ENCODE measurements at regions not wholly inside any gene's neighbourhood (a gene's known extent, or its start where the extent isn't known, plus 50 kb on each side); places are given as distances from the start of the nearest gene placed in this dataset.

- no peak for TF ChIP-seq TMF1 (CRISPR knock-in tag; IDR thresholded peaks at IDR 0.05; ENCODE audit: low read depth)
- TF ChIP-seq CREB3 (CRISPR knock-in tag; IDR thresholded peaks at IDR 0.05), result no peak
- TF ChIP-seq FIP1L1 (IDR thresholded peaks at IDR 0.05; ENCODE audit: borderline replicate concordance, insufficient read depth, low read depth, low read length), result no peak
- no peak for TF ChIP-seq ZNF451 (CRISPR knock-in tag; IDR thresholded peaks at IDR 0.05)
- TF ChIP-seq, protein P1, sequence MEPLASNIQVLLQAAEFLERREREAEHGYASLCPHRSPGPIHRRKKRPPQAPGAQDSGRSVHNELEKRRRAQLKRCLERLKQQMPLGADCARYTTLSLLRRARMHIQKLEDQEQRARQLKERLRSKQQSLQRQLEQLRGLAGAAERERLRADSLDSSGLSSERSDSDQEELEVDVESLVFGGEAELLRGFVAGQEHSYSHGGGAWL (CRISPR knock-in tag; IDR thresholded peaks at IDR 0.05), result no peak
- TF ChIP-seq GFI1 (CRISPR knock-in tag; IDR thresholded peaks at IDR 0.05; ENCODE audit: borderline replicate concordance), result no peak
- TF ChIP-seq, protein P2, sequence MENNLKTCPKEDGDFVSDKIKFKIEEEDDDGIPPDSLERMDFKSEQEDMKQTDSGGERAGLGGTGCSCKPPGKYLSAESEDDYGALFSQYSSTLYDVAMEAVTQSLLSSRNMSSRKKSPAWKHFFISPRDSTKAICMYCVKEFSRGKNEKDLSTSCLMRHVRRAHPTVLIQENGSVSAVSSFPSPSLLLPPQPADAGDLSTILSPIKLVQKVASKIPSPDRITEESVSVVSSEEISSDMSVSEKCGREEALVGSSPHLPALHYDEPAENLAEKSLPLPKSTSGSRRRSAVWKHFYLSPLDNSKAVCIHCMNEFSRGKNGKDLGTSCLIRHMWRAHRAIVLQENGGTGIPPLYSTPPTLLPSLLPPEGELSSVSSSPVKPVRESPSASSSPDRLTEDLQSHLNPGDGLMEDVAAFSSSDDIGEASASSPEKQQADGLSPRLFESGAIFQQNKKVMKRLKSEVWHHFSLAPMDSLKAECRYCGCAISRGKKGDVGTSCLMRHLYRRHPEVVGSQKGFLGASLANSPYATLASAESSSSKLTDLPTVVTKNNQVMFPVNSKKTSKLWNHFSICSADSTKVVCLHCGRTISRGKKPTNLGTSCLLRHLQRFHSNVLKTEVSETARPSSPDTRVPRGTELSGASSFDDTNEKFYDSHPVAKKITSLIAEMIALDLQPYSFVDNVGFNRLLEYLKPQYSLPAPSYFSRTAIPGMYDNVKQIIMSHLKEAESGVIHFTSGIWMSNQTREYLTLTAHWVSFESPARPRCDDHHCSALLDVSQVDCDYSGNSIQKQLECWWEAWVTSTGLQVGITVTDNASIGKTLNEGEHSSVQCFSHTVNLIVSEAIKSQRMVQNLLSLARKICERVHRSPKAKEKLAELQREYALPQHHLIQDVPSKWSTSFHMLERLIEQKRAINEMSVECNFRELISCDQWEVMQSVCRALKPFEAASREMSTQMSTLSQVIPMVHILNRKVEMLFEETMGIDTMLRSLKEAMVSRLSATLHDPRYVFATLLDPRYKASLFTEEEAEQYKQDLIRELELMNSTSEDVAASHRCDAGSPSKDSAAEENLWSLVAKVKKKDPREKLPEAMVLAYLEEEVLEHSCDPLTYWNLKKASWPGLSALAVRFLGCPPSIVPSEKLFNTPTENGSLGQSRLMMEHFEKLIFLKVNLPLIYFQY (CRISPR knock-in tag; IDR thresholded peaks at IDR 0.05; ENCODE audit: borderline replicate concordance), result no peak
- no peak for TF ChIP-seq SMAD9 (CRISPR knock-in tag; IDR thresholded peaks at IDR 0.05)
- TF ChIP-seq TBX2 (CRISPR knock-in tag; IDR thresholded peaks at IDR 0.05; ENCODE audit: borderline replicate concordance), result no peak
Observed at GRCh38 chr17:73942703-73943415, 260.6 kb upstream of the RPL38 start (continued).

Measured in HepG2 (cell line).